ENCODE measurements at regions not wholly inside any gene's neighbourhood (a gene's known extent, or its start where the extent isn't known, plus 50 kb on each side); places are given as distances from the start of the nearest gene placed in this dataset.
A peak's percentile ranks its signal among the peaks of the same experiment; 100 is the strongest.

DNA sequence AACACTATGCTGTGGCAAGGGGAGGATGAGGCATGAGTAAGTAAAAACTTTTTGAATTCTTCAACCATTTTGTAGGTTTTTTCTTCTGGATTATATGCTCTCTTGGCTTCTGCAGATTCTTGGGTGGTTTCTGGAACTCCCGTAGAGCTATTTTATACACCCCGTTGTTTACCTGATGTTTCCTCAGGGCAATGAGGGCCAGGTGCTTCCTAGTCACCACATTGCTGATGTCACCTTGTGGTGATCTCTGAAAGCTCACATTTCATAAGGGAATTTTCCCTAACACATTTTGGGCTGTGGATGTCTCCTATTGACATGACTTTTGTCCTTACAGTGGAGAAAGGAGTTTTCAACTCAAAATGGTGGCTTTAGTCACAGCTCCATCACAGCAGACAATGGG lies 356.6 kb downstream of the PLA2G4A start:
- no peak for FAIRE-seq
- TF ChIP-seq, protein P1, sequence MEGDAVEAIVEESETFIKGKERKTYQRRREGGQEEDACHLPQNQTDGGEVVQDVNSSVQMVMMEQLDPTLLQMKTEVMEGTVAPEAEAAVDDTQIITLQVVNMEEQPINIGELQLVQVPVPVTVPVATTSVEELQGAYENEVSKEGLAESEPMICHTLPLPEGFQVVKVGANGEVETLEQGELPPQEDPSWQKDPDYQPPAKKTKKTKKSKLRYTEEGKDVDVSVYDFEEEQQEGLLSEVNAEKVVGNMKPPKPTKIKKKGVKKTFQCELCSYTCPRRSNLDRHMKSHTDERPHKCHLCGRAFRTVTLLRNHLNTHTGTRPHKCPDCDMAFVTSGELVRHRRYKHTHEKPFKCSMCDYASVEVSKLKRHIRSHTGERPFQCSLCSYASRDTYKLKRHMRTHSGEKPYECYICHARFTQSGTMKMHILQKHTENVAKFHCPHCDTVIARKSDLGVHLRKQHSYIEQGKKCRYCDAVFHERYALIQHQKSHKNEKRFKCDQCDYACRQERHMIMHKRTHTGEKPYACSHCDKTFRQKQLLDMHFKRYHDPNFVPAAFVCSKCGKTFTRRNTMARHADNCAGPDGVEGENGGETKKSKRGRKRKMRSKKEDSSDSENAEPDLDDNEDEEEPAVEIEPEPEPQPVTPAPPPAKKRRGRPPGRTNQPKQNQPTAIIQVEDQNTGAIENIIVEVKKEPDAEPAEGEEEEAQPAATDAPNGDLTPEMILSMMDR (IDR thresholded peaks at IDR 0.05; ENCODE audit: insufficient read depth, missing control alignments) = no peak
- DNase-seq (ENCODE audit: insufficient read length, low spot score) = no peak

DNA sequence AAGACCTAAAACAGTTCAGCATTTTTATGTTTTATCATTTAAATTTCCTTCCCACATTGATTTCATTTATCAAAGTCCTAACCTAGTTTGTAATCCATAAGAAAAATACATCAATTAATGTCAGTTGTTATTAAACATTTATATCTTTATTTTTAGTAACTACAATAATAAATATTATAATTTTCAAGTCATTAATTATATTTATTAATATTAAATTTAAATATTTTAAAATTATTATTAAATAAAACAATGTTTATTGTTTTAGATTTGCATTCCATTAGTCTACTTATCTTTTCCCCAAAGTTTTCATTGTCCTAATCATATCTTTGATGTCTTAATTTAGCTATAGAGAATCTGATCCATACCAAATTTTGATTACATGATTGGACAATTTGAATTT lies 368.9 kb downstream of the PLA2G4A start:
- FAIRE-seq = no peak
- TF ChIP-seq, protein P1 (IDR thresholded peaks at IDR 0.05; ENCODE audit: insufficient read depth, missing control alignments) = no peak
- no peak for DNase-seq (ENCODE audit: insufficient read length, low spot score)

DNA sequence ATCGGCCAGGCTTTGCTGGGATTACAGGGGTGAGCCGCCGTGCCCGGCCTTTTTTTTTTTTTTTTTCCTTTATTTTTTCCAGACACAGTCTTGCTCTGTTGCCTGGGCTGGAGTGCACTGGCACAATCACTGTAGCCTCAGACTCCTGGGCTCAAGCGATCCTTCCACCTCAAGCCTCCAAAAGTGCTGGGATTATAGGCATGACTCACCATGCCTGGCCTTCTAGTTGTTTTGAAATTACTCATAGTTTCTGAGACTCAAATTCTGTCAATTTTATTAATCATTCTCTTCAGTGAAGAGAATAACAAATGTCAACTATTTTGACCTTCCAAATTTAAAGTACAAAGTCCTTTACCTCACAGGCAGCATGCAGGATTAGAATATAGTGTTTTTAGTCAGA lies 374.5 kb downstream of the PLA2G4A start:
- DNase-seq (ENCODE audit: insufficient read length, low spot score) = no peak
- peak; percentile 66 for FAIRE-seq
- TF ChIP-seq, protein P1 (IDR thresholded peaks at IDR 0.05; ENCODE audit: insufficient read depth, missing control alignments) = no peak

DNA sequence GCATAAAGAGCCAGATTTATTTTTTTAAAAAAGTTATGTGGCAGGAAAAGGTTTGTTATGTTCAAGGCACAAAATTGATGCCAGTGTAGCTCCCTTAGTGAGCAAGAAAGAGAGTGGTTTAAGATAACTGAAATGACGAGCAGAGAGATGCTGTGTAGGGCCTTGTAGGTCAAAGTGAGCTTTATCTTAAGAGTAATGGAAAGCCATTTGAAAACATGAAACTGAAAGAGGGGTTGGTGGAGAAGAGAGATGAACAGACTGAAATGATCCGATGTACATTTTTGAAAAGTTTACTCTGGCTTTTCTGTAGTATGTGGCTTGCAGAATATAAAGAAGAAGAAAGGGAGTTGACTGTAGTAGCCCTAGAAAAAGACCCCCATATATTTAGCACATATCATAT lies 383.6 kb downstream of the PLA2G4A start:
- TF ChIP-seq, protein P1 (IDR thresholded peaks at IDR 0.05; ENCODE audit: insufficient read depth, missing control alignments) = no peak
- FAIRE-seq (no peak), DNase-seq (ENCODE audit: insufficient read length, low spot score) (no peak)

DNA sequence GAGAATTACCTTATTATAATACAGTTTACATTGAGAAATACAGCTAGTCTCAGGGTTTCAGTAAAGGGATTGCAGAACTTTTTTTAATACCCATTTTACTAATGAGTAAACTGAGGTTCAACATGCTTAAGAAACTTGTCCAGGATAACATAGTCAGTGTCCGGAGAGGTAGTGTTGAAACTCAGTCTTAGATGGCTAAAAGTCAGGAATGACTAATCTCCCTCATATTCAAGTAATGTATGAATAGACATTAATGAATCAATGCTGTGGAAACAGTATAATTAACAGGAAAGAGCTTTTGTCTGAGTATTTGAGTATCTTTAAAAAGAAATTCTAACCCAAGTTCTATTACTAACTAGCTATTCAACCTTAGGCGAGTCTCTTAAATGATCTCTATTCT lies 397.6 kb downstream of the PLA2G4A start:
- TF ChIP-seq, protein P1 (IDR thresholded peaks at IDR 0.05; ENCODE audit: insufficient read depth, missing control alignments) = no peak
- peak; percentile 21 for FAIRE-seq
- no peak for DNase-seq (ENCODE audit: insufficient read length, low spot score)

DNA sequence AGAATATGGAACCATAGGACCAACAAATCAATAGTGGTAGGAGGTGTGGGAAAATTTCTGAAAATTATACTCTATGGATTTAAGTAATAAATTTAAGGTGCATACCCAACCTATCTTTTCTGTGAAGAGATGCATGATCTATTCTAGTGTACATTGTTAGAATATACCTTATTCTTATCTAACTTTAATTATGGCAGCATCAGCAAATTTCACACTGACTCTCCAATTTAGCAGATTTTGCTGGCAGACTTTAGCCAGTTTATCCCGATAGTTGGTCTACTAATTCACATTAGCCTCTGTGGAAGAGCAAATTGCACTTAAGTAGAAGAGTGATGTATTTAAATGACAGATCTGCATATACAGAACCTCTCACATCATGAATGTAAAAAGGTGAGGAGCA lies 400.0 kb downstream of the PLA2G4A start:
- FAIRE-seq (no peak), DNase-seq (ENCODE audit: insufficient read length, low spot score) (no peak)

DNA sequence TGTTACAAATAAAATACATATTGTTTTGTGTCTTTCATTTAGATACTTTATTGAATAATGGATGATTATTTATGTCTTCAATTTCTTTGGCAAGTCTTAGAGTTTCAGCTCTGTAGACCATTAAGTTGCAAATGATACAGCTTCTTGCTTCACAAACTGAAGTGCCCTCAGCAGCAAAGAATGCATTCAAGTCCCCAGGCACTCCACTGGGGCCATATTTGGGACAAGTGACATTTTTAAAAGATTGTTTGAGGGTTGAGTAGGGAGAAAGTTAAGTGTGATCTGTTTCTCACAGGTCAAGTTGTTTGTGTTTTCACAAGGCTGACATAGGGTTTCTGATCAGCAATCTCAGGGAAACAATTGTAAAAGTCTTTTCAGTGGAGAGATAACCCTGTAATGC lies 400.7 kb downstream of the PLA2G4A start:
- no peak for DNase-seq (ENCODE audit: insufficient read length, low spot score)
- peak; percentile 63 for FAIRE-seq
- TF ChIP-seq, protein P1 (IDR thresholded peaks at IDR 0.05; ENCODE audit: insufficient read depth, missing control alignments) = no peak

More for the DNA sequence above, 400.0 kb downstream of the PLA2G4A start:
- TF ChIP-seq, protein P1 (IDR thresholded peaks at IDR 0.05; ENCODE audit: insufficient read depth, missing control alignments) = no peak

Data from D721Med (cell line).